ENCODE measurements at regions not wholly inside any gene's neighbourhood (a gene's known extent, or its start where the extent isn't known, plus 50 kb on each side); places are given as distances from the start of the nearest gene placed in this dataset.

DNA sequence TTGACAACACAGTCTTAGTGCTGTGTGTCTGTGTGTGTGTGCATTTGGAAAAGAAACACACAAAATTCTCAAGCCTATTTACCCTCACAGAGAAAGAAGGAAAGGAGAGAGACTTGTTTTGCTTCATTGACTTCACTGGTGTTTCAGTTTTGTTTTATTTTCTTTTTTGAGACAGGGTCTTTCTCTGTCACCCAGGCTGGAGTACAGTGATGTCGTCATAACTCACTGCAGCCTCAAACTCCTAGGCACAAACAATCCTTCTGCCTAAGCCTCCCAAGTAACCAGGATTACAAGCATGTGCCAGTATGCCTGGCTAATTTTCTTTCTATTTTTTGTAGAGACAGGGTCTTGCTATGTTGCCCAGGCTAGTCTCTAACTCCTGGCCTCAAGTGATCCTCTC, 636.9 kb downstream of the TAFA4 start:
- no peak for TF ChIP-seq EZH2phosphoT487 (IDR thresholded peaks at IDR 0.05; ENCODE audit: borderline replicate concordance, low read length)
- TF ChIP-seq, protein P1, sequence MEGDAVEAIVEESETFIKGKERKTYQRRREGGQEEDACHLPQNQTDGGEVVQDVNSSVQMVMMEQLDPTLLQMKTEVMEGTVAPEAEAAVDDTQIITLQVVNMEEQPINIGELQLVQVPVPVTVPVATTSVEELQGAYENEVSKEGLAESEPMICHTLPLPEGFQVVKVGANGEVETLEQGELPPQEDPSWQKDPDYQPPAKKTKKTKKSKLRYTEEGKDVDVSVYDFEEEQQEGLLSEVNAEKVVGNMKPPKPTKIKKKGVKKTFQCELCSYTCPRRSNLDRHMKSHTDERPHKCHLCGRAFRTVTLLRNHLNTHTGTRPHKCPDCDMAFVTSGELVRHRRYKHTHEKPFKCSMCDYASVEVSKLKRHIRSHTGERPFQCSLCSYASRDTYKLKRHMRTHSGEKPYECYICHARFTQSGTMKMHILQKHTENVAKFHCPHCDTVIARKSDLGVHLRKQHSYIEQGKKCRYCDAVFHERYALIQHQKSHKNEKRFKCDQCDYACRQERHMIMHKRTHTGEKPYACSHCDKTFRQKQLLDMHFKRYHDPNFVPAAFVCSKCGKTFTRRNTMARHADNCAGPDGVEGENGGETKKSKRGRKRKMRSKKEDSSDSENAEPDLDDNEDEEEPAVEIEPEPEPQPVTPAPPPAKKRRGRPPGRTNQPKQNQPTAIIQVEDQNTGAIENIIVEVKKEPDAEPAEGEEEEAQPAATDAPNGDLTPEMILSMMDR (IDR thresholded peaks at IDR 0.05; ENCODE audit: low read depth, low read length, poor library complexity, severe bottlenecking), result no peak
